PC-3 (cell line): ENCODE measurements at regions not wholly inside any gene's neighbourhood (a gene's known extent, or its start where the extent isn't known, plus 50 kb on each side); places are given as distances from the start of the nearest gene placed in this dataset.

Source experiments
- ATAC-seq: fragments of 200-7000 bp; cut with Tn5 transposase; 2 replicates; pipeline ENCODE4 v1.9.1; 2020; ENCODE audit warnings: mild to moderate bottlenecking, moderate library complexity
- BruUV-seq: library from RNA; stranded (reverse); fragments of 400-500 nt; replicated peaks from 2 replicates; lab custom pipeline; 2021; lab: Mats Ljungman, UMichigan
- CTCF ChIA-PET: fragments of 300-600 bp; sonication (Branson Sonifier 250); formaldehyde crosslinking; loops from one replicate; lab custom pipeline; 2022; ENCODE audit warnings: antibody characterized with exemption; lab: Charles Lee
- POLR2A ChIA-PET: fragments of 300-600 bp; sonication (Branson Sonifier 250); formaldehyde crosslinking; loops from one replicate; lab custom pipeline; 2022; ENCODE audit warnings: antibody characterized with exemption; ENCODE audit not compliant: unreplicated experiment; lab: Charles Lee
- DNase-seq: peaks from one replicate; pipeline ENCODE4 v3.0.0-alpha.2; 2015
- H2AFZ ChIP-seq: fragments of 300-600 bp; sonication (generic); 2 replicates; pipeline ENCODE4 v1.6.0; 2016; ENCODE audit warnings: antibody characterized with exemption, low read length
- H3F3A ChIP-seq: fragments of 300-600 bp; sonication (generic); one replicate; pipeline ENCODE4 v1.6.0; 2017; ENCODE audit warnings: antibody characterized with exemption, low read length, control low read depth, mild to moderate bottlenecking; ENCODE audit not compliant: unreplicated experiment
- H3K27ac ChIP-seq: fragments of 300-600 bp; sonication (generic); 2 replicates; pipeline ENCODE4 v1.5.1; 2016; ENCODE audit warnings: mild to moderate bottlenecking, low read length
- H3K27me3 ChIP-seq: fragments of 300-600 bp; sonication (generic); 2 replicates; pipeline ENCODE4 v1.6.1; 2016; ENCODE audit warnings: low read length, mixed read lengths
- H3K36me3 ChIP-seq: fragments of 300-600 bp; sonication (generic); 2 replicates; pipeline ENCODE4 v1.6.1; 2016; ENCODE audit warnings: low read depth, mixed run types, low read length, mixed read lengths
- H3K4me1 ChIP-seq: fragments of 300-600 bp; sonication (generic); 2 replicates; pipeline ENCODE4 v1.5.1; 2016; ENCODE audit warnings: low read length; ENCODE audit not compliant: insufficient read depth
- H3K4me2 ChIP-seq: fragments of 300-600 bp; sonication (generic); 2 replicates; pipeline ENCODE4 v1.6.0; 2016; ENCODE audit warnings: low read length
- H3K4me3 ChIP-seq: fragments of 300-600 bp; sonication (generic); 2 replicates; pipeline ENCODE4 v1.5.1; 2016; ENCODE audit warnings: mild to moderate bottlenecking, low read length, mixed read lengths
- H3K79me2 ChIP-seq: fragments of 300-600 bp; sonication (generic); 2 replicates; pipeline ENCODE4 v1.6.1; 2017; ENCODE audit warnings: low read length, mixed read lengths
- H3K9ac ChIP-seq: fragments of 300-600 bp; sonication (generic); 2 replicates; pipeline ENCODE4 v1.6.0; 2016; ENCODE audit warnings: mild to moderate bottlenecking, low read length
- H3K9me2 ChIP-seq: fragments of 300-600 bp; sonication (generic); replicated peaks from 2 replicates; pipeline ENCODE4 v1.6.1; 2016; ENCODE audit warnings: mixed run types, low read length, mixed read lengths
- H3K9me3 ChIP-seq: fragments of 300-600 bp; sonication (generic); 2 replicates; pipeline ENCODE4 v1.6.1; 2016; ENCODE audit warnings: low read length, mixed read lengths
- H4K20me1 ChIP-seq: fragments of 300-600 bp; sonication (generic); 2 replicates; pipeline ENCODE4 v1.6.1; 2016; ENCODE audit warnings: low read length, mixed read lengths
- EZH2 ChIP-seq: fragments of 300-600 bp; sonication (generic); IDR thresholded peaks from one replicate; pipeline ENCODE4 v1.6.1; 2017; ENCODE audit warnings: antibody characterized with exemption, mild to moderate bottlenecking, low read length; ENCODE audit not compliant: unreplicated experiment
- EZH2phosphoT487 ChIP-seq: fragments of 300-600 bp; sonication (generic); IDR thresholded peaks from 2 replicates; pipeline ENCODE4 v1.6.1; 2018; ENCODE audit warnings: mild to moderate bottlenecking, antibody characterized with exemption, low read length, borderline replicate concordance
- intact Hi-C: fragments of 100-400 bp; cut with micrococcal nuclease; formaldehyde crosslinking; loops from 2 replicates; pipeline ENCODE4 v1.9.0; 2023
- TF ChIP-seq, protein P1 (sequence below): fragments of 300-600 bp; sonication (generic); conservative IDR thresholded peaks from 2 replicates; pipeline ENCODE4 v1.5.1; 2017; ENCODE audit warnings: antibody characterized with exemption, low read depth, mild to moderate bottlenecking, low read length

DNA sequence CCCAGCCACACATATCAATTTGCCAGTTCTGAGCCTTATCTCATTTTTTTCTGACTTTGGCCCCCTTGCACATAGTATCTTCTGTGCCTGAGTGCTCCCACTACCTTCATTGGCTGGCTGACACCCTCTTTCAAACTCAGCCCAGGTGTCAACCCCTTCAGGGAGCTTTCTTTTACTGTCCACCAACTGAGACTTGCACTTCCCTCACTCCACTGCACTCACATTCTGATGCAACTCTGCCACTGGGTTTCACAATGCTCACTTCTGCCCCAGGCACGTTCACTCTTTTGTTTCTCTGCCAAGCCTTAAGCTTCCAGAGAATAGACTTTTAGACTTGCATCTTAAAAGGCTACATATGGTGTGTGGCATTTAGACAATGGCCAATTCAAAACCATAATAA lies 101.5 kb upstream of the CBLB start:
- TF ChIP-seq, protein P1, sequence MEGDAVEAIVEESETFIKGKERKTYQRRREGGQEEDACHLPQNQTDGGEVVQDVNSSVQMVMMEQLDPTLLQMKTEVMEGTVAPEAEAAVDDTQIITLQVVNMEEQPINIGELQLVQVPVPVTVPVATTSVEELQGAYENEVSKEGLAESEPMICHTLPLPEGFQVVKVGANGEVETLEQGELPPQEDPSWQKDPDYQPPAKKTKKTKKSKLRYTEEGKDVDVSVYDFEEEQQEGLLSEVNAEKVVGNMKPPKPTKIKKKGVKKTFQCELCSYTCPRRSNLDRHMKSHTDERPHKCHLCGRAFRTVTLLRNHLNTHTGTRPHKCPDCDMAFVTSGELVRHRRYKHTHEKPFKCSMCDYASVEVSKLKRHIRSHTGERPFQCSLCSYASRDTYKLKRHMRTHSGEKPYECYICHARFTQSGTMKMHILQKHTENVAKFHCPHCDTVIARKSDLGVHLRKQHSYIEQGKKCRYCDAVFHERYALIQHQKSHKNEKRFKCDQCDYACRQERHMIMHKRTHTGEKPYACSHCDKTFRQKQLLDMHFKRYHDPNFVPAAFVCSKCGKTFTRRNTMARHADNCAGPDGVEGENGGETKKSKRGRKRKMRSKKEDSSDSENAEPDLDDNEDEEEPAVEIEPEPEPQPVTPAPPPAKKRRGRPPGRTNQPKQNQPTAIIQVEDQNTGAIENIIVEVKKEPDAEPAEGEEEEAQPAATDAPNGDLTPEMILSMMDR, result no peak
- Histone ChIP-seq H3K27ac (no peak overlapping the region), H2AFZ (no peak overlapping the region), H3K79me2 (no peaks in the 10 kb centered on the region), H3K9ac (no peak overlapping the region), H3K4me3 (no peak overlapping the region), H3K4me1 (peaks cover 24% of the 10 kb centered on the region), H4K20me1 (no peaks in the 10 kb centered on the region), H3K9me2 (no peaks in the 10 kb centered on the region), H3F3A (no peaks in the 10 kb centered on the region), H3K9me3 (no peaks in the 10 kb centered on the region), H3K36me3 (no peaks in the 10 kb centered on the region), H3K4me2 (no peak overlapping the region), H3K27me3 (no peaks in the 10 kb centered on the region)
- ChIA-PET POLR2A (no interaction called here), CTCF (no interaction called here)
- ATAC-seq, result no peak
- intact Hi-C loops, result no loop called here
- DNase-seq, result peak; percentile 36
- no TSS peak for BruUV-seq

DNA sequence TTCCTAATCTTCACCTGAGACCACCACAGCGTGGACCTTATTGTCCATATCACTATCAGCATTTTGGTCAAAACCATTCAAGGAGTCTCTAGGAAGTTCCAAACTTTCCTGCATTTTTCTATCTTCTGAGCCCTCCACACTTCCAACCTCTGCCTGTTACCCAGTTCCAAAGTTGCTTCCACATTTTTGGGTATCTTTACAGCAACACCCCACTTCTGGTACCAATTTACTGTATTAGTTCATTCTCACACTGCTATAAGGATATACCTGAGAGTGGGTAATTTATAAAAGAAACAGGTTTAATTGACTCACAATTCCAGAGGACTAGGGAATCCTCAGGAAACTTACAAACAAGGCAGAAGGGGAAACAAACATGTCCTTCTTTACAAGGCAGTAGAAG lies 103.3 kb upstream of the CBLB start:
- TF ChIP-seq EZH2, result no peak
- no peak for TF ChIP-seq EZH2phosphoT487
- TF ChIP-seq, protein P1, result no peak
- Histone ChIP-seq H3K27me3 (no peaks in the 10 kb centered on the region), H4K20me1 (no peaks in the 10 kb centered on the region), H3K4me2 (no peak overlapping the region), H3F3A (no peaks in the 10 kb centered on the region), H3K79me2 (no peaks in the 10 kb centered on the region), H3K36me3 (no peaks in the 10 kb centered on the region), H3K9me2 (no peaks in the 10 kb centered on the region), H2AFZ (no peak overlapping the region), H3K27ac (no peak overlapping the region), H3K9me3 (no peaks in the 10 kb centered on the region), H3K4me1 (peaks cover 11% of the 10 kb centered on the region), H3K9ac (no peak overlapping the region), H3K4me3 (no peak overlapping the region)
- ATAC-seq, result no peak
- DNase-seq, result no peak
- ChIA-PET CTCF (no interaction called here), POLR2A (no interaction called here)
- BruUV-seq, result no TSS peak
- intact Hi-C loops, result no loop called here

DNA sequence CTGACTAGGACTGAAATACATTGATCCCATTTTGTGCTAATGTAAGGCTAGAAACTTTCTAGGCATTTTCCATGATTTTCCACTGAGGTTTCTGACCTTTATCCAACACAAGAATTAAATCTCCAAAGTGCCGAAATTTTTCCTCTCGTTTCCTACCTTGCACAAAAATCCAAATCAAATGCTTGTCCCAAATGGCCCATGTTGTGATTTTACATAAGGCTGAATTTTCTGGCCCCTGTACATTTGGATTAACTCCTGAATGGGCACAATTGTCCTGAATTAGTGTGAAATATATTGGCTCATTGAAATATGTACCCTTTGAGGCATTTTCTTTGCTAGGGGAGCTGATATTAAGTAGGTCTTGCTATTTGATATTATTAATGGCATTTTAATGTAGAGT lies 105.6 kb upstream of the CBLB start:
- H3K27me3 ChIP-seq, result no peaks in the 10 kb centered on the region
- H3K9me2 ChIP-seq, result no peaks in the 10 kb centered on the region
- intact Hi-C loops, result no loop called here
- H2AFZ ChIP-seq, result no peak overlapping the region
- ChIA-PET CTCF (no interaction called here), POLR2A (no interaction called here)
- H3K27ac ChIP-seq, result no peak overlapping the region
- DNase-seq (no peak), ATAC-seq (no peak)
- H3F3A ChIP-seq, result no peaks in the 10 kb centered on the region
- no peak overlapping the region for H3K4me3 ChIP-seq
- TF ChIP-seq, protein P1, result no peak
- TF ChIP-seq EZH2phosphoT487 (no peak), EZH2 (no peak)
- H3K79me2 ChIP-seq, result no peaks in the 10 kb centered on the region
- H3K9me3 ChIP-seq, result no peaks in the 10 kb centered on the region
- H3K9ac ChIP-seq, result no peak overlapping the region
- H4K20me1 ChIP-seq, result no peaks in the 10 kb centered on the region
- H3K4me2 ChIP-seq, result no peak overlapping the region
- no peaks in the 10 kb centered on the region for H3K4me1 ChIP-seq
- BruUV-seq, result no TSS peak
- no peaks in the 10 kb centered on the region for H3K36me3 ChIP-seq
